Parathyroid adenoma (tissue), 2 donors: ENCODE measurements at regions not wholly inside any gene's neighbourhood (a gene's known extent, or its start where the extent isn't known, plus 50 kb on each side); places are given as distances from the start of the nearest gene placed in this dataset.
A peak's percentile ranks its signal among the peaks of the same experiment; 100 is the strongest.
"Not testable (repeated sequence)": the region's sequence is repeated elsewhere in the genome, so short reads cannot be mapped to it uniquely, and the experiment has no call there.

Source experiments
- H2AFZ ChIP-seq: fragments of 300-600 bp; sonication (generic); one replicate; pipeline ENCODE4 v1.7.0; 2017; ENCODE audit warnings: antibody characterized with exemption, mild to moderate bottlenecking
- H3K27ac ChIP-seq: fragments of 300-600 bp; sonication (generic); one replicate; pipeline ENCODE4 v1.7.0; 2017
- H3K27me3 ChIP-seq: fragments of 300-600 bp; sonication (generic); one replicate; pipeline ENCODE4 v1.7.0; 2017; ENCODE audit warnings: low read length; ENCODE audit not compliant: control insufficient read depth, insufficient read depth
- H3K36me3 ChIP-seq: fragments of 300-600 bp; sonication (generic); one replicate; pipeline ENCODE4 v1.7.0; 2017; ENCODE audit warnings: low read length; ENCODE audit not compliant: control insufficient read depth, insufficient read depth
- H3K4me1 ChIP-seq: fragments of 300-600 bp; sonication (generic); one replicate; pipeline ENCODE4 v1.7.0; 2017; ENCODE audit warnings: control low read depth
- H3K4me2 ChIP-seq: fragments of 300-600 bp; sonication (generic); one replicate; pipeline ENCODE4 v1.7.0; 2017; ENCODE audit warnings: low read length
- H3K4me3 ChIP-seq: fragments of 300-600 bp; sonication (generic); one replicate; pipeline ENCODE4 v1.7.0; 2017; ENCODE audit warnings: low read depth, low read length
- H3K79me2 ChIP-seq: fragments of 300-600 bp; sonication (generic); one replicate; pipeline ENCODE4 v1.7.0; 2017; ENCODE audit warnings: control low read depth
- H3K9ac ChIP-seq: fragments of 300-600 bp; sonication (generic); one replicate; pipeline ENCODE4 v1.7.0; 2017; ENCODE audit warnings: mild to moderate bottlenecking
- H3K9me3 ChIP-seq: fragments of 300-600 bp; sonication (generic); one replicate; pipeline ENCODE4 v1.7.0; 2017; ENCODE audit warnings: low read length; ENCODE audit not compliant: control insufficient read depth
- CTCF ChIP-seq: fragments of 300-600 bp; sonication (generic); IDR thresholded peaks from one replicate; pipeline ENCODE4 v1.7.0; 2017; ENCODE audit warnings: antibody characterized with exemption, mild to moderate bottlenecking
- donor health status: primary hyperparathyroidism.

- not testable (repeated sequence) for H3K9me3 ChIP-seq, H3K4me1 ChIP-seq, H3K9ac ChIP-seq, H3K79me2 ChIP-seq, H3K27me3 ChIP-seq, H3K27ac ChIP-seq, H3K4me2 ChIP-seq, H2AFZ ChIP-seq, H3K4me3 ChIP-seq, H3K36me3 ChIP-seq
- peak; percentile 63 for TF ChIP-seq CTCF
Observed at GRCh38 chr3:75552095-75552494, 112.0 kb upstream of the FRG2C start.

- H3K27ac ChIP-seq, H3K4me2 ChIP-seq, H3K4me3 ChIP-seq, H3K27me3 ChIP-seq, H3K79me2 ChIP-seq, H3K9me3 ChIP-seq, H2AFZ ChIP-seq, H3K4me1 ChIP-seq, H3K36me3 ChIP-seq, H3K9ac ChIP-seq: not testable (repeated sequence)
Observed at GRCh38 chr3:75564427-75564826, 99.7 kb upstream of the FRG2C start.

DNA sequence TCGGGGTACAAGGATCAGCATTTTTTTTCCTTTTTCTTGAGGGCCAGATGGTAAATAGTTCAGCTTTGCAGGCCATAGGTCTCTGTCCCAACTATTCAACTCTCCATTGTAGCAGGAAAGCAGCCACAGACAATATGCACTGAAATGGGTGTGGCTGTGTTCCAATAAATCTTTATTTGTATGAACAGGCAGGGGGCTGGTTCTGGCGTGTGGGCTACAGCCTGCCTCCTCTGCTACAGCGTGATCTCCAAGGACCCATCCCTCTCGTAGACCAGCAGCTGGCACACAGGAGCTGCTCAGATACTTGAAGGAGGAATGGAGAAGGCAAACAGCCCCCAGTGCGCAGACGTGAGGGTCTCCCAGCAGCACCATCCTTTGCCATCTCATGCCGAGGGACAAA lies 91.8 kb upstream of the FRG2C start:
- H3K9ac ChIP-seq, H3K9me3 ChIP-seq, H3K36me3 ChIP-seq, H3K27ac ChIP-seq, H3K4me2 ChIP-seq, H3K27me3 ChIP-seq, H3K4me1 ChIP-seq, H3K79me2 ChIP-seq, H2AFZ ChIP-seq, H3K4me3 ChIP-seq: not testable (repeated sequence)

GRCh38 chr3:75579091-75579490 lies 85.0 kb upstream of the FRG2C start:
- H3K4me3 ChIP-seq, H3K79me2 ChIP-seq, H3K9me3 ChIP-seq, H3K9ac ChIP-seq, H3K27me3 ChIP-seq, H3K36me3 ChIP-seq, H3K4me1 ChIP-seq, H3K4me2 ChIP-seq, H3K27ac ChIP-seq: not testable (repeated sequence)
- peak overlapping the region; percentile 89 for H2AFZ ChIP-seq

GRCh38 chr3:75579536-75579935 lies 84.6 kb upstream of the FRG2C start:
- not testable (repeated sequence) for H3K9ac ChIP-seq, H3K9me3 ChIP-seq, H3K79me2 ChIP-seq, H3K27ac ChIP-seq, H3K4me3 ChIP-seq, H3K36me3 ChIP-seq, H3K4me1 ChIP-seq, H3K27me3 ChIP-seq
- Histone ChIP-seq H3K4me2 (peak overlapping the region; percentile 31), H2AFZ (peak overlapping the region; percentile 89)

DNA sequence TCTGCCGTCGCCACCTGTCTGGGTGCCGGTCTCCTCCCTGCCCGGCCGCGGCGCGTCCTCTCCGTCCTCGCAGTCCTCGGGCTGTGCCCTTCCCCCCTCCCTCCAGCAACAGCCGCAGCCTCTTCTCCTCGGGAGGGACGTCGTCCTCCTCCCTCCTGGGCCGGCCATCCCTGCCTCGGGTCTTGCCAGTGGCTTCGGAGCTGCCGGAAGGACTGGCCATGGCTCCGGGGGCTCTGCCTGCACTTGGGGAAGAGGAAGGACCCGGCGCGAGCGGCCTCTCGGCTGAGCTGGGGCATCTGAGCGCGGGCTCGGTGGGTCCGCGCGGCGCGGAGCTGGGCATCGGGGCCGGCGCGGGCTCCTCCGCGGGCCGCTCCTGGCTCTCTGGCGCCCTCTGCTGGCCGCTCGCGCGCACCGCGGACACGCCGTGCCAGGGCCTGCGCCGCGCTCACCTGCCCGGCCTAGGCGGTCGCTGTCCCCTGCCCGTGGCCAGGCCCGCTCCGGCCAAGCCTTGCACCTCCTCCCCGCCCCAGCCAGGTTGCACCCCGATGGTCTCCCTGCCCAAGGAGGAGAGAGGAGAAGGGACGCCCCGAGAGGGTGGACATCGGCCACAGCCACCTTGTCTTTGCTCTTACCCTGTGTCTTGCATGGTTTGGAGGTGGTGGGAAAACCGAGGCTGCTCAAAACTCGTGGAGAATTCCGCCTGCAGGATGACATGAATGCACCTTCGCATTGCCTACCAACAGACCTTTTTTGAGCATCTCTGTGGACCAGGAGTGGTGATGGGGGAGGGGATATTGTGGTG lies 83.9 kb upstream of the FRG2C start:
- H3K4me3 ChIP-seq, H3K9ac ChIP-seq, H3K36me3 ChIP-seq, H3K27me3 ChIP-seq, H3K79me2 ChIP-seq, H3K4me1 ChIP-seq, H3K9me3 ChIP-seq: not testable (repeated sequence)
- TF ChIP-seq CTCF: peak; percentile 58
- Histone ChIP-seq H3K4me2 (peak overlapping the region; percentile 29), H3K27ac (peak overlapping the region; percentile 71), H2AFZ (peak overlapping the region; percentile 89)

DNA sequence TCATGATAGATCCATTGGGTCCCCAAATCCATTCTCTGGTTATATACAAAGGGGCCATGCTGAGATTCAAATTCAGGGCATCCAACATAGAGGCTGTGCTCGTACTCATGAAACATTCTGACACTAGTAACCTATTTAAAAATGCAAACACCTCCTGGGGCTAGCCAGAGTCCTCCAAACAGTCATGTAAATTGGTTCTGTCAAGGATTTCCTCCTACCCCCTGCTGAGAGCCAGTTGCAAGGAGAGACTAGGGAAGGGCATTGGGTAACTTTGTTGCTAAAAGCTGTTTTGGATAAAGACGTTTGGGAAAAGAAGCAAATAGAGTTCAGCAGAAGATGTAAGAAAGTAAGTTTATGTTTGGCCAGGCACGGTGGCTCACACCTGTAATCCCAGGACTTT lies 81.6 kb upstream of the FRG2C start:
- H3K27ac ChIP-seq, H3K9me3 ChIP-seq, H3K4me1 ChIP-seq, H2AFZ ChIP-seq, H3K4me2 ChIP-seq, H3K79me2 ChIP-seq, H3K9ac ChIP-seq, H3K4me3 ChIP-seq, H3K27me3 ChIP-seq, H3K36me3 ChIP-seq: not testable (repeated sequence)

- H3K4me3 ChIP-seq, H3K9ac ChIP-seq, H3K27ac ChIP-seq, H2AFZ ChIP-seq, H3K79me2 ChIP-seq, H3K9me3 ChIP-seq, H3K27me3 ChIP-seq, H3K4me1 ChIP-seq, H3K4me2 ChIP-seq, H3K36me3 ChIP-seq: not testable (repeated sequence)
Observed at GRCh38 chr3:75583116-75583515, 81.0 kb upstream of the FRG2C start.

DNA sequence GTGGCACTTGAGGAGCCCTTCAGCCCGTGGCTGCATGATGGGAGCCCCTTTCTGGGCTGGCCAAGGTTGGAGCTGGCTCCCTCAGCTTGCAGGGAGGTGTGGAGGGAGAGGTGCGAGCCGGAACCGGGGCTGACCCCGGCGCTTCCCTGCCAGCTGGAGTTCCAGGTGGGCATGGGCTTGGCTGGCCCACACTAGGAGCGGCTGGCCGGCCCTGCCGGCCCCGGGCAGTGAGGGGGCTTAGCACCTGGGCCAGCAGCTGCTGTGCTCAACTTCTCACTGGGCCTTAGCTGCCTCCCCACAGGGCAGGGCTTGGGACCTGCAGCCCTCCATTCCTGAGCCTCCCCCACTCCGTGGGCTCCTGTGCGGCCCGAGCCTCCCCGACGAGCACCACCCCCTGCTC lies 76.4 kb upstream of the FRG2C start:
- not testable (repeated sequence) for H3K36me3 ChIP-seq, H3K27me3 ChIP-seq, H3K9ac ChIP-seq, H3K27ac ChIP-seq, H3K9me3 ChIP-seq, H3K4me3 ChIP-seq, H3K4me2 ChIP-seq, H3K79me2 ChIP-seq, H2AFZ ChIP-seq, H3K4me1 ChIP-seq

- H3K27me3 ChIP-seq, H3K4me1 ChIP-seq, H3K79me2 ChIP-seq, H3K4me3 ChIP-seq, H3K9me3 ChIP-seq, H3K27ac ChIP-seq, H3K9ac ChIP-seq, H3K36me3 ChIP-seq, H3K4me2 ChIP-seq, H2AFZ ChIP-seq: not testable (repeated sequence)
Observed at GRCh38 chr3:75590382-75590781, 73.7 kb upstream of the FRG2C start.
